ENCODE measurements at regions not wholly inside any gene's neighbourhood (a gene's known extent, or its start where the extent isn't known, plus 50 kb on each side); places are given as distances from the start of the nearest gene placed in this dataset.

GRCh38 chr6:130677766-130678165 lies 149.4 kb upstream of the SMLR1 start:
- Histone ChIP-seq H3K36me3 (ENCODE audit: control insufficient read depth in 2 of 2, extremely low read depth in 1 of 2, insufficient read depth in 2 of 2, low read length in 2 of 2) (no peaks in the 10 kb centered on the region), H3K4me3 (replicated peaks in 1 of 3; ENCODE audit: insufficient read depth in 1 of 3, low read depth in 1 of 3, low read length in 3 of 3) (no peak overlapping the region), H3K4me1 (ENCODE audit: control insufficient read depth, extremely low read depth, insufficient read depth, low read length) (peaks cover 18% of the 10 kb centered on the region), H4K20me1 (replicated peaks; ENCODE audit: control insufficient read depth, extremely low read depth, insufficient read depth, low read length) (no peaks in the 10 kb centered on the region), H2AFZ (ENCODE audit: low read depth, low read length) (no peak overlapping the region), H3K79me2 (ENCODE audit: control insufficient read depth, insufficient read depth, low read length) (no peaks in the 10 kb centered on the region), H3K9me3 (replicated peaks; ENCODE audit: control insufficient read depth, insufficient read depth, low read length) (no peaks in the 10 kb centered on the region), H3K27ac (ENCODE audit: insufficient read depth, low read depth, low read length) (no peak overlapping the region), H3K9ac (replicated peaks; ENCODE audit: extremely low read depth, insufficient read depth, low read length) (no peak overlapping the region), H3K4me2 (ENCODE audit: insufficient read depth, low read length) (no peak overlapping the region), H3K9me1 (replicated peaks; ENCODE audit: control insufficient read depth, extremely low read depth, insufficient read depth, low read length) (peaks cover 2% of the 10 kb centered on the region), H3K27me3 (ENCODE audit: control insufficient read depth in 2 of 2, insufficient read depth in 2 of 2, low read length in 2 of 2) (no peaks in the 10 kb centered on the region)
- CTCF ChIA-PET = interaction anchor here (1.6 kb wide), 1 partner anchor 47 kb away, joined by 4 read pairs; no protein-coding TSS in a partner anchor
- BruUV-seq (replicated peaks) = no TSS peak
- FAIRE-seq (no peak), DNase-seq (ENCODE audit: low read depth, low spot score) (no peak)
- intact Hi-C loops (cut with micrococcal nuclease) = no loop called here
- dilution Hi-C loops (cut with MboI; ENCODE audit: extremely low pct_ligation_motif_present, low sequenced_read_pairs) = no loop called here
- POLR2A ChIA-PET = no interaction called here
- TF ChIP-seq MYC (IDR thresholded peaks at IDR 0.05; ENCODE audit: low read depth, low read length) (no peak), EZH2 (IDR thresholded peaks at IDR 0.05; ENCODE audit: borderline replicate concordance, low read depth, low read length, severe bottlenecking) (no peak), GATA2 (IDR thresholded peaks at IDR 0.05; ENCODE audit: insufficient read depth, insufficient read length, low read depth, low read length) (no peak), POLR2A (IDR thresholded peaks at IDR 0.05; ENCODE audit: low read depth, low read length) (no peak), POLR2AphosphoS5 (IDR thresholded peaks at IDR 0.05; ENCODE audit: insufficient read depth, low read depth, low read length) (no peak)
- TF ChIP-seq, protein P1, sequence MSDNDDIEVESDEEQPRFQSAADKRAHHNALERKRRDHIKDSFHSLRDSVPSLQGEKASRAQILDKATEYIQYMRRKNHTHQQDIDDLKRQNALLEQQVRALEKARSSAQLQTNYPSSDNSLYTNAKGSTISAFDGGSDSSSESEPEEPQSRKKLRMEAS (IDR thresholded peaks at IDR 0.05; ENCODE audit: insufficient read depth, insufficient read length) = no peak

DNA sequence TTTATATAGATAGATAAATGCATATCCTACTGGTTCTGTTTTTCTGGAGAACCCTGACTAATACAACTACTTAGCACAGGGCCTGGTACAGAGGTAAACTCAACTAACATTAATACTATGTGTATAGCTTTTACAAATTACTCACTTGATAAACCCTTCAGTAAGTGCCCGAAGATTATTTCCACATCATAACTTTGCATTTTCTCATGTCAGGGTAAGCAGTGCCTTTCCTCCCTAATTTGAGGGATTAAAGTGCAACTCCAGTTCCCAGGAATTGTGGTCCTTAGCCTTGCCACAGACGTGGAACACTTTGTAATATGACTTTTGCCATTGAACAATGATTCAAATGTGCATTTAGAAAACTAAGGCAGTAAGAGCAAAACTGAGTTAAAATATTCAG lies 147.5 kb upstream of the SMLR1 start:
- no TSS peak for BruUV-seq (replicated peaks)
- intact Hi-C loops (cut with micrococcal nuclease) = loop anchor here (5.0 kb wide), 1 partner anchor 312 kb away; the partner anchor contains the start of gene TMEM200A
- ChIA-PET CTCF (interaction anchor here (1.2 to 2.5 kb wide), 2 partner anchors 13 to 19 kb away, joined by 3 to 7 read pairs; no protein-coding TSS in a partner anchor), POLR2A (no interaction called here)
- Histone ChIP-seq H3K27me3 (ENCODE audit: control insufficient read depth in 2 of 2, insufficient read depth in 2 of 2, low read length in 2 of 2) (no peaks in the 10 kb centered on the region), H3K36me3 (ENCODE audit: control insufficient read depth in 2 of 2, extremely low read depth in 1 of 2, insufficient read depth in 2 of 2, low read length in 2 of 2) (no peaks in the 10 kb centered on the region), H3K9me3 (replicated peaks; ENCODE audit: control insufficient read depth, insufficient read depth, low read length) (no peaks in the 10 kb centered on the region), H4K20me1 (replicated peaks; ENCODE audit: control insufficient read depth, extremely low read depth, insufficient read depth, low read length) (no peaks in the 10 kb centered on the region), H3K79me2 (ENCODE audit: control insufficient read depth, insufficient read depth, low read length) (no peaks in the 10 kb centered on the region), H3K4me3 (replicated peaks in 1 of 3; ENCODE audit: insufficient read depth in 1 of 3, low read depth in 1 of 3, low read length in 3 of 3) (no peak overlapping the region), H2AFZ (ENCODE audit: low read depth, low read length) (no peak overlapping the region), H3K4me1 (ENCODE audit: control insufficient read depth, extremely low read depth, insufficient read depth, low read length) (peaks cover 17% of the 10 kb centered on the region), H3K9me1 (replicated peaks; ENCODE audit: control insufficient read depth, extremely low read depth, insufficient read depth, low read length) (peaks cover 2% of the 10 kb centered on the region), H3K4me2 (ENCODE audit: insufficient read depth, low read length) (no peak overlapping the region), H3K9ac (replicated peaks; ENCODE audit: extremely low read depth, insufficient read depth, low read length) (no peak overlapping the region), H3K27ac (ENCODE audit: insufficient read depth, low read depth, low read length) (no peak overlapping the region)
- TF ChIP-seq POLR2A (IDR thresholded peaks at IDR 0.05; ENCODE audit: low read depth, low read length) (no peak), JUN (IDR thresholded peaks at IDR 0.05; ENCODE audit: borderline replicate concordance, insufficient read depth, insufficient read length, low read depth) (no peak), FOS (IDR thresholded peaks at IDR 0.05; ENCODE audit: borderline replicate concordance, insufficient read depth, low read length) (no peak), MYC (IDR thresholded peaks at IDR 0.05; ENCODE audit: low read depth, low read length) (no peak), CTCF (IDR thresholded peaks at IDR 0.05; ENCODE audit: extremely low read depth in 1 of 2, insufficient read depth in 1 of 2, low read depth in 1 of 2, low read length in 2 of 2) (no peak), EZH2 (IDR thresholded peaks at IDR 0.05; ENCODE audit: borderline replicate concordance, low read depth, low read length, severe bottlenecking) (no peak), GATA2 (IDR thresholded peaks at IDR 0.05; ENCODE audit: insufficient read depth, insufficient read length, low read depth, low read length) (no peak), POLR2AphosphoS5 (IDR thresholded peaks at IDR 0.05; ENCODE audit: insufficient read depth, low read depth, low read length) (no peak)
- FAIRE-seq (no peak), DNase-seq (ENCODE audit: low read depth, low spot score) (no peak)
- dilution Hi-C loops (cut with MboI; ENCODE audit: extremely low pct_ligation_motif_present, low sequenced_read_pairs) = no loop called here

Data from endothelial cell of umbilical vein (primary cell).